ENCODE measurements at regions not wholly inside any gene's neighbourhood (a gene's known extent, or its start where the extent isn't known, plus 50 kb on each side); places are given as distances from the start of the nearest gene placed in this dataset.

GRCh38 chr9:108225149-108225800, 630.5 kb downstream of the ACTL7B start:
- DNase-seq (ENCODE audit: low spot score): no peak
- TF ChIP-seq, protein P1, sequence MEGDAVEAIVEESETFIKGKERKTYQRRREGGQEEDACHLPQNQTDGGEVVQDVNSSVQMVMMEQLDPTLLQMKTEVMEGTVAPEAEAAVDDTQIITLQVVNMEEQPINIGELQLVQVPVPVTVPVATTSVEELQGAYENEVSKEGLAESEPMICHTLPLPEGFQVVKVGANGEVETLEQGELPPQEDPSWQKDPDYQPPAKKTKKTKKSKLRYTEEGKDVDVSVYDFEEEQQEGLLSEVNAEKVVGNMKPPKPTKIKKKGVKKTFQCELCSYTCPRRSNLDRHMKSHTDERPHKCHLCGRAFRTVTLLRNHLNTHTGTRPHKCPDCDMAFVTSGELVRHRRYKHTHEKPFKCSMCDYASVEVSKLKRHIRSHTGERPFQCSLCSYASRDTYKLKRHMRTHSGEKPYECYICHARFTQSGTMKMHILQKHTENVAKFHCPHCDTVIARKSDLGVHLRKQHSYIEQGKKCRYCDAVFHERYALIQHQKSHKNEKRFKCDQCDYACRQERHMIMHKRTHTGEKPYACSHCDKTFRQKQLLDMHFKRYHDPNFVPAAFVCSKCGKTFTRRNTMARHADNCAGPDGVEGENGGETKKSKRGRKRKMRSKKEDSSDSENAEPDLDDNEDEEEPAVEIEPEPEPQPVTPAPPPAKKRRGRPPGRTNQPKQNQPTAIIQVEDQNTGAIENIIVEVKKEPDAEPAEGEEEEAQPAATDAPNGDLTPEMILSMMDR (IDR thresholded peaks at IDR 0.05): no peak
- no peak for ATAC-seq (ENCODE audit: low FRiP score)

- ATAC-seq (ENCODE audit: low FRiP score) (no peak), DNase-seq (ENCODE audit: low spot score) (no peak)
- TF ChIP-seq, protein P1 (IDR thresholded peaks at IDR 0.05): no peak
Measured at GRCh38 chr9:108224716-108225115, 631.1 kb downstream of the ACTL7B start.

GRCh38 chr9:108219664-108220063, 636.1 kb downstream of the ACTL7B start:
- DNase-seq (ENCODE audit: low spot score): no peak

DNA sequence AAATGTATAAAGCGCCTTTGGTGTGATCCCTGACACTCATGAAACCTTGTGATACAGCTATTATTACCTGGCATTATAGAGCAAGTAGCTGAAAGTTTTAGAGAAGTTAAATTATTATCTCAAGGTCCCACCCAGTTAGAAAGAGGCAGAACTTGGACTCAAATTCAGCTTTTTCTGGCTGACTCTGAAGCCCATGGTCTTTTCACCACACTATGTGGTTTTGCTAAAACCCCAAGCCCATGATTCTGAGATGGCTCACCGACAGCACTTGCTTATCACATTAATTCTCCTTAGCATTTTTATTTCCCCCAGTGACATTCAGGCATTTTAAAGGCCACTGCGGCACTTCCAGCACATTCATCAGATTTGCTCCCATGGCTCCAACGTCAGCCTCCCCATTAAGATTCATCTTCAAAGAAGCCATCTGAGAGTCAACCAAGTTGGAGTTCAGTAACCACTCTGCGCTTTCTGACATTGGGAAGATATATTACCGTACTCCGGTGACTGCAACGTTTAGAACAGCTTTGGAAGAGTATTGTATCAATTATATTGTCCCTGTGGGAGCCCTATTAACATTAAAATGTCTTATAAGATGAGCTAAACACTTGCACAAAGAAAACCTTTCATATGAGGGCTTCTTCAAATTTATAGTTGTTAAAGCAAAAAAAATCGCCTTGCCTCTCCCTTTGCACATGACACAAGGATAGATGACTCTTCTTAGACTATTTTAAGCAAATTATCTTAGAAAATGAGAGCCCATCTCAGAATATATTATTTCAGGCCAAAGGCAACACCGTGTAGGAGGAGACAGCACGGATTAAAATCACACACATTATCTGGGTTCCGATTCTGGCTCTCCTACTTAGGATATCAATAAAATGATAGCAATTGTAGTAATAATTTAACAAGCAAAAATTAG, 638.1 kb downstream of the ACTL7B start:
- TF ChIP-seq, protein P1 (IDR thresholded peaks at IDR 0.05): no peak
- DNase-seq (ENCODE audit: low spot score): no peak
- ATAC-seq (ENCODE audit: low FRiP score): no peak

More at GRCh38 chr9:108219664-108220063, 636.1 kb downstream of the ACTL7B start:
- TF ChIP-seq, protein P1 (IDR thresholded peaks at IDR 0.05): no peak
- ATAC-seq (ENCODE audit: low FRiP score): no peak

DNA sequence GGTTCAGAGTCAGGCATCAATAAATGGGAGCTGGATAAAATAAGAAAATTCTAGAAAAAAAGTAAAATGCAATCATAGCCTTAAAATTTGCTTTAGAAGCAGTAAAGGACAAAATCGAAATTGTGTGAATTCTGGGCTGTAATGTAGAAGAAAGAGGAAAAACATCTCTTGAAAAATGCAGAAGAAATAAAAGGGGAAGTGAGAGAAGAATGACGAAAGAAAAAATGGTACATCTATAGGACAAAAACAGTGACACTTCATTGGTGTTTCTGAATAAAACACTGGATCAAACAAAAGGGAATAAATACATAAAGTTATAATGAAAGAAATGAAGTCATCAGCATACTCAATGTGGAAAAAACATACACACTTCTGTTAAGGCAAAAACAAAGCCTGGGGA, 642.3 kb downstream of the ACTL7B start:
- DNase-seq (ENCODE audit: low spot score) (no peak), ATAC-seq (ENCODE audit: low FRiP score) (no peak)
- TF ChIP-seq, protein P1 (IDR thresholded peaks at IDR 0.05): no peak

GRCh38 chr9:108212184-108212583, 643.6 kb downstream of the ACTL7B start:
- TF ChIP-seq, protein P1 (IDR thresholded peaks at IDR 0.05): no peak
- no peak for DNase-seq (ENCODE audit: low spot score)
- ATAC-seq (ENCODE audit: low FRiP score): no peak
